Fibroblast of lung (primary cell): ENCODE measurements at regions not wholly inside any gene's neighbourhood (a gene's known extent, or its start where the extent isn't known, plus 50 kb on each side); places are given as distances from the start of the nearest gene placed in this dataset.

Experiments used
- DNase-seq, 2 donors: peaks; one replicate each; pipeline versions ENCODE4 v3.0.0 to v3.0.0-alpha.2; 2010; ENCODE audit warnings: low read depth in 2 of 2
- H2AFZ ChIP-seq: 2 replicates; pipeline ENCODE4 v1.5.1; 2012; ENCODE audit warnings: low read length, control low read depth, inconsistent platforms
- H3K27ac ChIP-seq: 2 replicates; pipeline ENCODE4 v1.5.1; 2011; ENCODE audit warnings: low read length, control low read depth; ENCODE audit not compliant: insufficient read depth
- H3K27me3 ChIP-seq: 2 replicates; pipeline ENCODE4 v1.5.1; 2011; ENCODE audit warnings: mild to moderate bottlenecking, low read length; ENCODE audit not compliant: control insufficient read depth, insufficient read depth
- H3K36me3 ChIP-seq: 2 replicates; pipeline ENCODE4 v1.5.1; 2011; ENCODE audit warnings: low read length; ENCODE audit not compliant: control insufficient read depth, insufficient read depth
- H3K4me1 ChIP-seq: 2 replicates; pipeline ENCODE4 v1.5.1; 2011; ENCODE audit warnings: low read length; ENCODE audit not compliant: control insufficient read depth, insufficient read depth; ENCODE audit errors: extremely low read depth
- H3K4me2 ChIP-seq: 2 replicates; pipeline ENCODE4 v1.5.1; 2011; ENCODE audit warnings: low read length, control low read depth; ENCODE audit not compliant: insufficient read depth; ENCODE audit errors: extremely low read depth
- H3K4me3 ChIP-seq, 4 experiments: fragments of 200-600 bp in 1 of 4; sonication (generic) in 1 of 4; replicated peaks in 1 of 4; 2 replicates each; pipeline ENCODE4 v1.5.1; 2011 to 2016; ENCODE audit warnings: low read length in 4 of 4, low read depth in 3 of 4, mild to moderate bottlenecking in 3 of 4, control low read depth in 2 of 4, inconsistent platforms in 1 of 4, mixed read lengths in 1 of 4; ENCODE audit not compliant: insufficient read depth in 1 of 4; ENCODE audit errors: control extremely low read depth in 1 of 4
- H3K79me2 ChIP-seq: 2 replicates; pipeline ENCODE4 v1.5.1; 2012; ENCODE audit warnings: mild to moderate bottlenecking, low read length, inconsistent platforms; ENCODE audit not compliant: control insufficient read depth, insufficient read depth
- H3K9ac ChIP-seq: 2 replicates; pipeline ENCODE4 v1.5.1; 2011; ENCODE audit warnings: mild to moderate bottlenecking, low read length, control low read depth; ENCODE audit not compliant: insufficient read depth
- H3K9me3 ChIP-seq: 2 replicates; pipeline ENCODE4 v1.5.1; 2012; ENCODE audit warnings: low read depth, low read length; ENCODE audit not compliant: control insufficient read depth, insufficient read depth
- H4K20me1 ChIP-seq: 2 replicates; pipeline ENCODE4 v1.5.1; 2011; ENCODE audit warnings: low read length; ENCODE audit not compliant: control insufficient read depth, insufficient read depth; ENCODE audit errors: extremely low read depth
- EZH2 ChIP-seq: IDR thresholded peaks from 2 replicates; pipeline ENCODE4 v1.5.1; 2012; ENCODE audit warnings: low read length, control low read depth, mild to moderate bottlenecking; ENCODE audit errors: missing control alignments
- TF ChIP-seq, protein P1 (sequence below), 2 donors: IDR thresholded peaks in 1 of 2; conservative IDR thresholded peaks in 1 of 2; 1 replicate in 1 of 2; 2 replicates in 1 of 2; pipeline ENCODE4 v1.5.1; 2011 to 2012; ENCODE audit warnings: low read length in 2 of 2, control low read depth in 1 of 2, inconsistent platforms in 1 of 2, low read depth in 1 of 2, mild to moderate bottlenecking in 1 of 2

DNA sequence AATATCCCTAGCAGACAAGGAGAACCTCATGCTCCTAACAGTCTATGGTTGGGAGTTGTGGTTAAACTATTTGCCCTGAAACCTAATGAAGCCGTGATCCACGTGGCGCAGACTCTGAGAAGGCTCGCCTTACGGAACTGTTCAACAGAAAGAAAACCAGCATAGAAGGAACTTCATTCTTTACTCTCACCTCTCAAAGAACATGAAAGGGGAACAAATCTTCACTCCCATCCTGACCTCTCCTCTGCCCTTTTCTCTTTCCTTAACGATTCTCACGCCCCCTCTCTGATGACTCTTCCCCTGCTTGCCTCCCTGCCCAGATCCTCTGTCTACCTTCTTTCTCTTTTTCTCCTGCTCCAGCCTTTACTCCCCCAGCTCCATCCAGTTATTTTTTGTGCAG lies 54.2 kb downstream of the IRAG1 start:
- no peak overlapping the region for H3K4me3 ChIP-seq
- no peaks in the 10 kb centered on the region for H3K79me2 ChIP-seq
- H3K4me1 ChIP-seq: no peaks in the 10 kb centered on the region
- H2AFZ ChIP-seq: no peak overlapping the region
- DNase-seq: peak in 1 of 2 donors; percentile 25
- no peak overlapping the region for H3K9ac ChIP-seq
- H3K9me3 ChIP-seq: no peaks in the 10 kb centered on the region
- H3K36me3 ChIP-seq: peaks cover 2% of the 10 kb centered on the region
- no peak for TF ChIP-seq EZH2
- TF ChIP-seq, protein P1, sequence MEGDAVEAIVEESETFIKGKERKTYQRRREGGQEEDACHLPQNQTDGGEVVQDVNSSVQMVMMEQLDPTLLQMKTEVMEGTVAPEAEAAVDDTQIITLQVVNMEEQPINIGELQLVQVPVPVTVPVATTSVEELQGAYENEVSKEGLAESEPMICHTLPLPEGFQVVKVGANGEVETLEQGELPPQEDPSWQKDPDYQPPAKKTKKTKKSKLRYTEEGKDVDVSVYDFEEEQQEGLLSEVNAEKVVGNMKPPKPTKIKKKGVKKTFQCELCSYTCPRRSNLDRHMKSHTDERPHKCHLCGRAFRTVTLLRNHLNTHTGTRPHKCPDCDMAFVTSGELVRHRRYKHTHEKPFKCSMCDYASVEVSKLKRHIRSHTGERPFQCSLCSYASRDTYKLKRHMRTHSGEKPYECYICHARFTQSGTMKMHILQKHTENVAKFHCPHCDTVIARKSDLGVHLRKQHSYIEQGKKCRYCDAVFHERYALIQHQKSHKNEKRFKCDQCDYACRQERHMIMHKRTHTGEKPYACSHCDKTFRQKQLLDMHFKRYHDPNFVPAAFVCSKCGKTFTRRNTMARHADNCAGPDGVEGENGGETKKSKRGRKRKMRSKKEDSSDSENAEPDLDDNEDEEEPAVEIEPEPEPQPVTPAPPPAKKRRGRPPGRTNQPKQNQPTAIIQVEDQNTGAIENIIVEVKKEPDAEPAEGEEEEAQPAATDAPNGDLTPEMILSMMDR (conservative IDR thresholded peaks at IDR 0.05 in 1 of 2, IDR thresholded peaks at IDR 0.05 in 1 of 2; ENCODE audit: low read depth in 1 of 2, low read length in 2 of 2): no peak
- no peaks in the 10 kb centered on the region for H4K20me1 ChIP-seq
- H3K27ac ChIP-seq: no peak overlapping the region
- H3K4me2 ChIP-seq: no peak overlapping the region
- H3K27me3 ChIP-seq: no peaks in the 10 kb centered on the region

DNA sequence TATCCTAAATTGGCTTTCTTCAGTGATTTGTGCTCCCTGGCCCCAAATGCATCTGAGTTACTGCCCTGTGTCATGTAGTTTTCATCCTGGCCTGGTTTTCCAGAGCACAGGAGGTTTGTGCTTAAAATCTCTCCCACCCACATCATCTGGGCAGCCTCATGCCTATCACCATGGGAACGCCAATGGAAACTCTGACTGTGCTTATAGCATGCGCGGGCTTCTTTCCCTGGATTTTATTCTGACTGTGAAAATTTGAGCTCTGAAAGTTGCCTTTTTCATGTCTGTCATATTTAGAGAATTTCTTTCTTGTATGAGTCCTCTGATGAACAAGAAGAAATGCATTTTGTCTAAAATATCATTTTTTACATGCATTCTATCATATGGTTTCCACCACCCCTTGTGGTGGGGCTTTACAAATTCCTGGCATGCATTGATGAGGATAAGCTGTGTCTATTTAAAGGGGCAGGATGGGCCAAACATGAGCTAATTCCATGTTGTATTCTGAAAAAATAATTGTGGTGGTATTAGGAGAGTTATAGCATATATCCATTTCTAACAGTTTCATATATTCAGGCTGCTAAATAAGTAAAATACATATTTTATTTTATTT lies 55.1 kb downstream of the IRAG1 start:
- Histone ChIP-seq H3K4me1 (no peaks in the 10 kb centered on the region), H3K79me2 (no peaks in the 10 kb centered on the region), H3K9ac (no peak overlapping the region), H4K20me1 (no peaks in the 10 kb centered on the region), H3K36me3 (no peaks in the 10 kb centered on the region), H3K4me2 (no peak overlapping the region), H3K27ac (no peak overlapping the region), H3K9me3 (no peaks in the 10 kb centered on the region), H3K27me3 (no peaks in the 10 kb centered on the region), H2AFZ (no peak overlapping the region), H3K4me3 (no peak overlapping the region)
- DNase-seq: peak; percentile 22 to 82
- TF ChIP-seq, protein P1 (conservative IDR thresholded peaks at IDR 0.05 in 1 of 2, IDR thresholded peaks at IDR 0.05 in 1 of 2; ENCODE audit: low read depth in 1 of 2, low read length in 2 of 2): no peak
- TF ChIP-seq EZH2: no peak

DNA sequence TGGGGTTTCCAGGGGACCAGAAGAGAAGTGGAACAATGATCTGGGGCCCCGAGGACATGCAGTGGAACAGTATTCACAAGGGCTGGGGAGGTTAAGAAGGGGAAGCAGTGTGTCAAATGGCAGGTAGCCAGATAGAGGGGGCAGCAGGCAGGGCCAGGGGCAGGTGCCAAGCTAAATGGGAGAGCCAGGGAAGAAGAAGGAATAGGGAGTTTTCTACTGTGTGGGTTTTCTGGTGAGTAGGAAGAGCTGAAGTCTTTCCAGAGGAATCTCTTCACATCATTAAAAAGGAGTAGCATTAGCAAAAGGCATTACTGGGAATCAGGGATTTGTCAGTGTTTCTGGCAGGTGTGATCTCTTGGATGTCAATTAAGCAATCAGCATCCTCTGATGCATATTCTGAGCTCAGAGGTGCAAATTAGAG lies 55.8 kb downstream of the IRAG1 start:
- H3K79me2 ChIP-seq: no peaks in the 10 kb centered on the region
- no peak for DNase-seq
- no peak overlapping the region for H2AFZ ChIP-seq
- TF ChIP-seq, protein P1 (conservative IDR thresholded peaks at IDR 0.05 in 1 of 2, IDR thresholded peaks at IDR 0.05 in 1 of 2; ENCODE audit: low read depth in 1 of 2, low read length in 2 of 2): no peak
- no peak for TF ChIP-seq EZH2
- no peak overlapping the region for H3K9ac ChIP-seq
- H3K4me3 ChIP-seq: no peak overlapping the region
- H4K20me1 ChIP-seq: no peaks in the 10 kb centered on the region
- H3K27ac ChIP-seq: no peak overlapping the region
- H3K36me3 ChIP-seq: peaks cover under 1% of the 10 kb centered on the region
- no peak overlapping the region for H3K4me2 ChIP-seq
- H3K27me3 ChIP-seq: no peaks in the 10 kb centered on the region
- H3K9me3 ChIP-seq: no peaks in the 10 kb centered on the region
- no peaks in the 10 kb centered on the region for H3K4me1 ChIP-seq
